ENCODE measurements at regions not wholly inside any gene's neighbourhood (a gene's known extent, or its start where the extent isn't known, plus 50 kb on each side); places are given as distances from the start of the nearest gene placed in this dataset.

DNA sequence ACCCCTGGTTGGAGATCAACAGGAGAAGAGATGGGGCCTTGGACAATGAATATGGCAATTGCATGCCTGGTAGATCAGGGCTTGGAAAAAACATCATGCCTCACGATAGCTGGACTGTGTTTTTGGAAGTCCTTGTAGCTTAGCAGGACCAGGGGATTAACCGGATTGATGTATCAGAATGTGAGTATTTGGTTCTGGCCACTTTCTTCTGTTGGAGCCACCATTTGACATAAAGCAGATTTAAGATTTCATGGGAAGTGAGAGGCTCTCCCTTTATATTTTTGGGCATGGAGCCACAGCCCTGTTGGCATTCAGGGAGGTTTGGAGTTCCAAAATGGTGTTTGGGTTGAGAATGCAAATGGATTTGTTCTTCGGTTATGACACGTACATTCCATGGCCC lies 424.7 kb upstream of the MAF start:
- intact Hi-C loops (cut with micrococcal nuclease), result no loop called here
- Histone ChIP-seq H3K9me2 (replicated peaks; ENCODE audit: low read length) (no peaks in the 10 kb centered on the region), H3K9ac (ENCODE audit: low read length) (no peak overlapping the region), H3K4me3 (ENCODE audit: low read length) (no peak overlapping the region), H3F3A (ENCODE audit: low read length, unreplicated experiment) (no peaks in the 10 kb centered on the region), H3K27me3 (ENCODE audit: low read length) (no peaks in the 10 kb centered on the region), H3K27ac (ENCODE audit: low read length) (no peak overlapping the region), H2AFZ (ENCODE audit: low read length) (no peak overlapping the region), H3K9me3 (ENCODE audit: low read length) (no peaks in the 10 kb centered on the region), H3K36me3 (ENCODE audit: low read depth, low read length) (no peaks in the 10 kb centered on the region), H3K4me2 (ENCODE audit: low read length) (no peak overlapping the region), H3K79me2 (ENCODE audit: low read length) (no peaks in the 10 kb centered on the region), H3K4me1 (ENCODE audit: insufficient read depth, low read length) (peaks cover 7% of the 10 kb centered on the region; the same call in 1 of the 2 replicates), H4K20me1 (ENCODE audit: low read length) (no peaks in the 10 kb centered on the region)
- CTCF ChIA-PET, result no interaction called here
- no peak for ATAC-seq
- no peak for TF ChIP-seq EZH2 (IDR thresholded peaks at IDR 0.05; ENCODE audit: low read length, unreplicated experiment)
- TF ChIP-seq, protein P1, sequence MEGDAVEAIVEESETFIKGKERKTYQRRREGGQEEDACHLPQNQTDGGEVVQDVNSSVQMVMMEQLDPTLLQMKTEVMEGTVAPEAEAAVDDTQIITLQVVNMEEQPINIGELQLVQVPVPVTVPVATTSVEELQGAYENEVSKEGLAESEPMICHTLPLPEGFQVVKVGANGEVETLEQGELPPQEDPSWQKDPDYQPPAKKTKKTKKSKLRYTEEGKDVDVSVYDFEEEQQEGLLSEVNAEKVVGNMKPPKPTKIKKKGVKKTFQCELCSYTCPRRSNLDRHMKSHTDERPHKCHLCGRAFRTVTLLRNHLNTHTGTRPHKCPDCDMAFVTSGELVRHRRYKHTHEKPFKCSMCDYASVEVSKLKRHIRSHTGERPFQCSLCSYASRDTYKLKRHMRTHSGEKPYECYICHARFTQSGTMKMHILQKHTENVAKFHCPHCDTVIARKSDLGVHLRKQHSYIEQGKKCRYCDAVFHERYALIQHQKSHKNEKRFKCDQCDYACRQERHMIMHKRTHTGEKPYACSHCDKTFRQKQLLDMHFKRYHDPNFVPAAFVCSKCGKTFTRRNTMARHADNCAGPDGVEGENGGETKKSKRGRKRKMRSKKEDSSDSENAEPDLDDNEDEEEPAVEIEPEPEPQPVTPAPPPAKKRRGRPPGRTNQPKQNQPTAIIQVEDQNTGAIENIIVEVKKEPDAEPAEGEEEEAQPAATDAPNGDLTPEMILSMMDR (conservative IDR thresholded peaks at IDR 0.05; ENCODE audit: low read depth, low read length), result no peak
- no peak for TF ChIP-seq EZH2phosphoT487 (IDR thresholded peaks at IDR 0.05; ENCODE audit: borderline replicate concordance, low read length)
- POLR2A ChIA-PET (ENCODE audit: unreplicated experiment), result no interaction called here
- DNase-seq, result no peak
- no TSS peak for BruUV-seq (replicated peaks)

GRCh38 chr16:80024443-80024842 lies 423.9 kb upstream of the MAF start:
- no peak for ATAC-seq
- Histone ChIP-seq H3K9me2 (replicated peaks; ENCODE audit: low read length) (no peaks in the 10 kb centered on the region), H2AFZ (ENCODE audit: low read length) (no peak overlapping the region), H3K4me2 (ENCODE audit: low read length) (no peak overlapping the region), H3K4me3 (ENCODE audit: low read length) (no peak overlapping the region), H3K9ac (ENCODE audit: low read length) (no peak overlapping the region), H4K20me1 (ENCODE audit: low read length) (no peaks in the 10 kb centered on the region), H3K9me3 (ENCODE audit: low read length) (no peaks in the 10 kb centered on the region), H3K27ac (ENCODE audit: low read length) (no peak overlapping the region), H3K36me3 (ENCODE audit: low read depth, low read length) (no peaks in the 10 kb centered on the region), H3F3A (ENCODE audit: low read length, unreplicated experiment) (no peaks in the 10 kb centered on the region), H3K27me3 (ENCODE audit: low read length) (no peaks in the 10 kb centered on the region), H3K79me2 (ENCODE audit: low read length) (no peaks in the 10 kb centered on the region), H3K4me1 (ENCODE audit: insufficient read depth, low read length) (peaks cover 7% of the 10 kb centered on the region; the same call in 1 of the 2 replicates)
- ChIA-PET POLR2A (ENCODE audit: unreplicated experiment) (no interaction called here), CTCF (no interaction called here)
- BruUV-seq (replicated peaks), result no TSS peak
- intact Hi-C loops (cut with micrococcal nuclease), result no loop called here
- DNase-seq, result no peak
- TF ChIP-seq EZH2 (IDR thresholded peaks at IDR 0.05; ENCODE audit: low read length, unreplicated experiment) (no peak), EZH2phosphoT487 (IDR thresholded peaks at IDR 0.05; ENCODE audit: borderline replicate concordance, low read length) (no peak)
- TF ChIP-seq, protein P1 (conservative IDR thresholded peaks at IDR 0.05; ENCODE audit: low read depth, low read length), result no peak

GRCh38 chr16:80023865-80024264 lies 423.3 kb upstream of the MAF start:
- peaks cover 7% of the 10 kb centered on the region; the same call in 1 of the 2 replicates for H3K4me1 ChIP-seq (ENCODE audit: insufficient read depth, low read length)
- no peaks in the 10 kb centered on the region for H3K9me2 ChIP-seq (replicated peaks; ENCODE audit: low read length)
- intact Hi-C loops (cut with micrococcal nuclease), result no loop called here
- no TSS peak for BruUV-seq (replicated peaks)
- ChIA-PET CTCF (no interaction called here), POLR2A (ENCODE audit: unreplicated experiment) (no interaction called here)
- H3K4me2 ChIP-seq (ENCODE audit: low read length), result no peak overlapping the region
- H3K9ac ChIP-seq (ENCODE audit: low read length), result no peak overlapping the region
- no peak overlapping the region for H3K27ac ChIP-seq (ENCODE audit: low read length)
- no peaks in the 10 kb centered on the region for H3F3A ChIP-seq (ENCODE audit: low read length, unreplicated experiment)
- no peak overlapping the region for H2AFZ ChIP-seq (ENCODE audit: low read length)
- H3K79me2 ChIP-seq (ENCODE audit: low read length), result no peaks in the 10 kb centered on the region
- H3K9me3 ChIP-seq (ENCODE audit: low read length), result no peaks in the 10 kb centered on the region
- H3K4me3 ChIP-seq (ENCODE audit: low read length), result no peak overlapping the region
- no peaks in the 10 kb centered on the region for H3K27me3 ChIP-seq (ENCODE audit: low read length)
- no peak for TF ChIP-seq EZH2phosphoT487 (IDR thresholded peaks at IDR 0.05; ENCODE audit: borderline replicate concordance, low read length)
- no peak for TF ChIP-seq EZH2 (IDR thresholded peaks at IDR 0.05; ENCODE audit: low read length, unreplicated experiment)
- TF ChIP-seq, protein P1 (conservative IDR thresholded peaks at IDR 0.05; ENCODE audit: low read depth, low read length), result no peak
- H3K36me3 ChIP-seq (ENCODE audit: low read depth, low read length), result no peaks in the 10 kb centered on the region
- no peak for DNase-seq
- no peaks in the 10 kb centered on the region for H4K20me1 ChIP-seq (ENCODE audit: low read length)
- no peak for ATAC-seq

Data from PC-3 (cell line).